GM23338 (cell line): ENCODE measurements at regions not wholly inside any gene's neighbourhood (a gene's known extent, or its start where the extent isn't known, plus 50 kb on each side); places are given as distances from the start of the nearest gene placed in this dataset.

Experiments used
- ATAC-seq: fragments of 200-7000 bp; cut with Tn5 transposase; 3 replicates; pipeline ENCODE4 v1.9.1; 2020
- DNase-seq: peaks from one replicate; pipeline ENCODE4 v3.0.0-alpha.2; 2015; ENCODE audit warnings: low spot score
- H2AFZ ChIP-seq: fragments of 200-600 bp; sonication (generic); 2 replicates; pipeline ENCODE4 v1.8.0; 2016; ENCODE audit warnings: antibody characterized with exemption, mild to moderate bottlenecking, moderate library complexity
- H3F3A ChIP-seq: fragments of 200-600 bp; sonication (generic); replicated peaks from 2 replicates; pipeline ENCODE4 v1.8.0; 2017; ENCODE audit warnings: antibody characterized with exemption, mixed run types, low read depth
- H3K27ac ChIP-seq: fragments of 200-600 bp; sonication (generic); 2 replicates; pipeline ENCODE4 v1.6.1; 2016; ENCODE audit warnings: low read depth
- H3K27me3 ChIP-seq: fragments of 200-600 bp; sonication (generic); 2 replicates; pipeline ENCODE4 v1.8.0; 2016; ENCODE audit warnings: mild to moderate bottlenecking, mixed run types, moderate library complexity; ENCODE audit not compliant: insufficient read depth
- H3K36me3 ChIP-seq: fragments of 200-600 bp; sonication (generic); 2 replicates; pipeline ENCODE4 v1.8.0; 2016; ENCODE audit warnings: mild to moderate bottlenecking; ENCODE audit not compliant: insufficient read depth
- H3K4me1 ChIP-seq: fragments of 200-600 bp; sonication (generic); 2 replicates; pipeline ENCODE4 v1.8.0; 2016; ENCODE audit warnings: mild to moderate bottlenecking, moderate library complexity; ENCODE audit not compliant: insufficient read depth
- H3K4me2 ChIP-seq: fragments of 200-600 bp; sonication (generic); 2 replicates; pipeline ENCODE4 v1.7.1; 2017; ENCODE audit warnings: mixed run types
- H3K4me3 ChIP-seq: fragments of 200-600 bp; sonication (generic); 2 replicates; pipeline ENCODE4 v1.6.1; 2016; ENCODE audit warnings: mixed run types
- H3K79me2 ChIP-seq: fragments of 200-600 bp; sonication (generic); replicated peaks from 2 replicates; pipeline ENCODE4 v1.8.0; 2017; ENCODE audit warnings: mild to moderate bottlenecking; ENCODE audit not compliant: insufficient read depth
- H3K9me2 ChIP-seq: fragments of 200-600 bp; sonication (generic); 2 replicates; pipeline ENCODE4 v1.8.0; 2017; ENCODE audit not compliant: insufficient read depth
- H4K20me1 ChIP-seq: fragments of 200-600 bp; sonication (generic); replicated peaks from 2 replicates; pipeline ENCODE4 v1.8.0; 2017; ENCODE audit warnings: mild to moderate bottlenecking; ENCODE audit not compliant: insufficient read depth
- H3K27ac Mint-ChIP-seq: 2 replicates; pipeline ENCODE4 v1.8.0; 2020; ENCODE audit warnings: inconsistent platforms, mild to moderate bottlenecking, moderate library complexity, mixed read lengths
- H3K27me3 Mint-ChIP-seq: 3 replicates; pipeline ENCODE4 v1.8.0; 2022; ENCODE audit warnings: low read depth, mild to moderate bottlenecking, moderate library complexity, mixed read lengths, inconsistent platforms; ENCODE audit not compliant: insufficient read depth, poor library complexity
- H3K36me3 Mint-ChIP-seq: 3 replicates; pipeline ENCODE4 v1.8.0; 2021; ENCODE audit warnings: low read depth, mild to moderate bottlenecking, inconsistent platforms, moderate library complexity, mixed read lengths
- H3K4me1 Mint-ChIP-seq: 3 replicates; pipeline ENCODE4 v1.8.0; 2020; ENCODE audit warnings: mild to moderate bottlenecking, inconsistent platforms, mixed read lengths
- H3K4me3 Mint-ChIP-seq: 3 replicates; pipeline ENCODE4 v1.8.0; 2021; ENCODE audit warnings: moderate library complexity, mild to moderate bottlenecking, inconsistent platforms, mixed read lengths
- H3K9me3 Mint-ChIP-seq: 3 replicates; pipeline ENCODE4 v1.8.0; 2020; ENCODE audit warnings: moderate library complexity, mild to moderate bottlenecking, inconsistent platforms, mixed read lengths
- CREB1 ChIP-seq: fragments of 250-450 bp; sonication (Bioruptor Pico); IDR thresholded peaks from 2 replicates; pipeline ENCODE4 v1.5.0; 2020; ENCODE audit warnings: low read depth, mild to moderate bottlenecking, moderate library complexity
- ETS1 ChIP-seq: IDR thresholded peaks from 2 replicates; pipeline ENCODE4 v1.6.1; 2016; ENCODE audit warnings: antibody characterized with exemption
- EZH2 ChIP-seq: fragments of 200-600 bp; sonication (generic); IDR thresholded peaks from one replicate; pipeline ENCODE4 v1.8.0; 2017; ENCODE audit warnings: antibody characterized with exemption, mild to moderate bottlenecking, low read depth; ENCODE audit not compliant: unreplicated experiment
- EZH2phosphoT487 ChIP-seq: fragments of 200-600 bp; sonication (generic); IDR thresholded peaks from one replicate; pipeline ENCODE4 v1.8.1; 2018; ENCODE audit warnings: antibody characterized with exemption; ENCODE audit not compliant: unreplicated experiment
- JUNB ChIP-seq: IDR thresholded peaks from one replicate; pipeline ENCODE4 v1.6.1; 2016; ENCODE audit warnings: antibody characterized with exemption; ENCODE audit not compliant: unreplicated experiment
- NANOG ChIP-seq: IDR thresholded peaks from 2 replicates; pipeline ENCODE4 v1.6.1; 2016; ENCODE audit warnings: antibody characterized with exemption, borderline replicate concordance
- REST ChIP-seq: IDR thresholded peaks from one replicate; pipeline ENCODE4 v1.6.1; 2018; ENCODE audit warnings: antibody characterized with exemption; ENCODE audit not compliant: unreplicated experiment
- STAT1 ChIP-seq: IDR thresholded peaks from one replicate; pipeline ENCODE4 v1.6.1; 2016; ENCODE audit warnings: antibody characterized with exemption; ENCODE audit not compliant: unreplicated experiment
- ZNF114 ChIP-seq: fragments of 250-450 bp; sonication (Bioruptor Pico); IDR thresholded peaks from 2 replicates; pipeline ENCODE4 v1.5.0; 2020; ENCODE audit warnings: mild to moderate bottlenecking, moderate library complexity
- ZNF331 ChIP-seq: fragments of 250-450 bp; sonication (Bioruptor Pico); IDR thresholded peaks from 2 replicates; pipeline ENCODE4 v1.5.0; 2020; ENCODE audit warnings: low read depth, mild to moderate bottlenecking, moderate library complexity
- TF ChIP-seq, protein P1 (sequence below): fragments of 250-450 bp; sonication (Bioruptor Pico); IDR thresholded peaks from 2 replicates; pipeline ENCODE4 v1.5.0; 2020; ENCODE audit warnings: mild to moderate bottlenecking, moderate library complexity

GRCh38 chr14:98270201-98270600 lies 1001.8 kb downstream of the BCL11B start (continued):
- TF ChIP-seq NANOG, result no peak
- TF ChIP-seq STAT1, result no peak
- TF ChIP-seq EZH2phosphoT487, result no peak

DNA sequence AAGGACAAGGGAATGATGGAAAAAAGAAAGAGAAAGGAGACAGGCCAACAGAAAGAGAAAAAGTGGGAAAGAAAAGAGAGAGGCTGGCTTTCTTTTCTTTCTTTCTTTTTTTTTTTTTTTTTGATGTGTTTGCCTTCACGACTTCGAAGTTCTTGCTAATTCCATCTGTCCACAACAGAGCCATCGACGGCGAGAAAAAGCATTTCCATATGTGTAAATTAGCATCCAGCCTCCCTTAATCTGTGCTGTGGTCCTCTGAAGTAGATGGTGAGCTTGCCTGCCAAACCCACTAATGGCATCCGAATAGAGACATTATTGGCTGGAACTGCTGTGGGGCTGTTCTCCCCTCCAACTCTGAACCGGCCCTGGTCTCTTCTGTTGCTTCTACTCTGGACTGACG lies 997.4 kb downstream of the BCL11B start:
- DNase-seq, result no peak
- H2AFZ ChIP-seq, result no peak overlapping the region
- no peaks in the 10 kb centered on the region for H3K79me2 ChIP-seq
- no peaks in the 10 kb centered on the region; the same call in 1 of the 2 replicates for H3K9me2 ChIP-seq
- Mint-ChIP-seq H3K4me1 (no peaks in the 10 kb centered on the region), H3K36me3 (0 out of 3 replicates have a peak, but pooled peaks cover 4% of the 10 kb centered on the region), H3K27me3 (no peaks in the 10 kb centered on the region), H3K9me3 (peaks cover 8% of the 10 kb centered on the region; the same call in 2 of the 3 replicates), H3K4me3 (no peak overlapping the region), H3K27ac (no peak overlapping the region)
- no peaks in the 10 kb centered on the region for H3K4me1 ChIP-seq
- H3K27me3 ChIP-seq, result no peaks in the 10 kb centered on the region
- TF ChIP-seq CREB1 (CRISPR knock-in tag) (no peak), EZH2 (no peak), JUNB (no peak), ZNF331 (CRISPR knock-in tag) (no peak)
- H3K27ac ChIP-seq, result no peak overlapping the region
- H4K20me1 ChIP-seq, result no peaks in the 10 kb centered on the region
- no peak overlapping the region for H3K4me3 ChIP-seq
- no peak for ATAC-seq
- H3K4me2 ChIP-seq, result no peak overlapping the region
- no peaks in the 10 kb centered on the region for H3K36me3 ChIP-seq
- H3F3A ChIP-seq, result no peaks in the 10 kb centered on the region

- no peaks in the 10 kb centered on the region for H3K36me3 ChIP-seq
- H3K9me3 Mint-ChIP-seq, result peaks cover 5% of the 10 kb centered on the region; the same call in 1 of the 3 replicates
- no peak overlapping the region for H3K4me2 ChIP-seq
- DNase-seq (no peak), ATAC-seq (no peak)
- H3K36me3 Mint-ChIP-seq, result no peaks in the 10 kb centered on the region
- no peak overlapping the region for H3K4me3 ChIP-seq
- H3K27me3 ChIP-seq, result no peaks in the 10 kb centered on the region
- no peak overlapping the region for H3K27ac Mint-ChIP-seq
- H3K27ac ChIP-seq, result no peak overlapping the region
- no peak overlapping the region for H2AFZ ChIP-seq
- H3K27me3 Mint-ChIP-seq, result no peaks in the 10 kb centered on the region
- H3K79me2 ChIP-seq, result no peaks in the 10 kb centered on the region
- H3K4me1 ChIP-seq, result no peaks in the 10 kb centered on the region
- no peak overlapping the region for H3K4me3 Mint-ChIP-seq
- H3F3A ChIP-seq, result no peaks in the 10 kb centered on the region
- no peaks in the 10 kb centered on the region for H3K9me2 ChIP-seq
- H3K4me1 Mint-ChIP-seq, result no peaks in the 10 kb centered on the region
- no peaks in the 10 kb centered on the region for H4K20me1 ChIP-seq
- TF ChIP-seq REST (no peak), STAT1 (no peak), ZNF114 (CRISPR knock-in tag) (no peak), JUNB (no peak), CREB1 (CRISPR knock-in tag) (no peak), ETS1 (no peak)
- TF ChIP-seq, protein P1, sequence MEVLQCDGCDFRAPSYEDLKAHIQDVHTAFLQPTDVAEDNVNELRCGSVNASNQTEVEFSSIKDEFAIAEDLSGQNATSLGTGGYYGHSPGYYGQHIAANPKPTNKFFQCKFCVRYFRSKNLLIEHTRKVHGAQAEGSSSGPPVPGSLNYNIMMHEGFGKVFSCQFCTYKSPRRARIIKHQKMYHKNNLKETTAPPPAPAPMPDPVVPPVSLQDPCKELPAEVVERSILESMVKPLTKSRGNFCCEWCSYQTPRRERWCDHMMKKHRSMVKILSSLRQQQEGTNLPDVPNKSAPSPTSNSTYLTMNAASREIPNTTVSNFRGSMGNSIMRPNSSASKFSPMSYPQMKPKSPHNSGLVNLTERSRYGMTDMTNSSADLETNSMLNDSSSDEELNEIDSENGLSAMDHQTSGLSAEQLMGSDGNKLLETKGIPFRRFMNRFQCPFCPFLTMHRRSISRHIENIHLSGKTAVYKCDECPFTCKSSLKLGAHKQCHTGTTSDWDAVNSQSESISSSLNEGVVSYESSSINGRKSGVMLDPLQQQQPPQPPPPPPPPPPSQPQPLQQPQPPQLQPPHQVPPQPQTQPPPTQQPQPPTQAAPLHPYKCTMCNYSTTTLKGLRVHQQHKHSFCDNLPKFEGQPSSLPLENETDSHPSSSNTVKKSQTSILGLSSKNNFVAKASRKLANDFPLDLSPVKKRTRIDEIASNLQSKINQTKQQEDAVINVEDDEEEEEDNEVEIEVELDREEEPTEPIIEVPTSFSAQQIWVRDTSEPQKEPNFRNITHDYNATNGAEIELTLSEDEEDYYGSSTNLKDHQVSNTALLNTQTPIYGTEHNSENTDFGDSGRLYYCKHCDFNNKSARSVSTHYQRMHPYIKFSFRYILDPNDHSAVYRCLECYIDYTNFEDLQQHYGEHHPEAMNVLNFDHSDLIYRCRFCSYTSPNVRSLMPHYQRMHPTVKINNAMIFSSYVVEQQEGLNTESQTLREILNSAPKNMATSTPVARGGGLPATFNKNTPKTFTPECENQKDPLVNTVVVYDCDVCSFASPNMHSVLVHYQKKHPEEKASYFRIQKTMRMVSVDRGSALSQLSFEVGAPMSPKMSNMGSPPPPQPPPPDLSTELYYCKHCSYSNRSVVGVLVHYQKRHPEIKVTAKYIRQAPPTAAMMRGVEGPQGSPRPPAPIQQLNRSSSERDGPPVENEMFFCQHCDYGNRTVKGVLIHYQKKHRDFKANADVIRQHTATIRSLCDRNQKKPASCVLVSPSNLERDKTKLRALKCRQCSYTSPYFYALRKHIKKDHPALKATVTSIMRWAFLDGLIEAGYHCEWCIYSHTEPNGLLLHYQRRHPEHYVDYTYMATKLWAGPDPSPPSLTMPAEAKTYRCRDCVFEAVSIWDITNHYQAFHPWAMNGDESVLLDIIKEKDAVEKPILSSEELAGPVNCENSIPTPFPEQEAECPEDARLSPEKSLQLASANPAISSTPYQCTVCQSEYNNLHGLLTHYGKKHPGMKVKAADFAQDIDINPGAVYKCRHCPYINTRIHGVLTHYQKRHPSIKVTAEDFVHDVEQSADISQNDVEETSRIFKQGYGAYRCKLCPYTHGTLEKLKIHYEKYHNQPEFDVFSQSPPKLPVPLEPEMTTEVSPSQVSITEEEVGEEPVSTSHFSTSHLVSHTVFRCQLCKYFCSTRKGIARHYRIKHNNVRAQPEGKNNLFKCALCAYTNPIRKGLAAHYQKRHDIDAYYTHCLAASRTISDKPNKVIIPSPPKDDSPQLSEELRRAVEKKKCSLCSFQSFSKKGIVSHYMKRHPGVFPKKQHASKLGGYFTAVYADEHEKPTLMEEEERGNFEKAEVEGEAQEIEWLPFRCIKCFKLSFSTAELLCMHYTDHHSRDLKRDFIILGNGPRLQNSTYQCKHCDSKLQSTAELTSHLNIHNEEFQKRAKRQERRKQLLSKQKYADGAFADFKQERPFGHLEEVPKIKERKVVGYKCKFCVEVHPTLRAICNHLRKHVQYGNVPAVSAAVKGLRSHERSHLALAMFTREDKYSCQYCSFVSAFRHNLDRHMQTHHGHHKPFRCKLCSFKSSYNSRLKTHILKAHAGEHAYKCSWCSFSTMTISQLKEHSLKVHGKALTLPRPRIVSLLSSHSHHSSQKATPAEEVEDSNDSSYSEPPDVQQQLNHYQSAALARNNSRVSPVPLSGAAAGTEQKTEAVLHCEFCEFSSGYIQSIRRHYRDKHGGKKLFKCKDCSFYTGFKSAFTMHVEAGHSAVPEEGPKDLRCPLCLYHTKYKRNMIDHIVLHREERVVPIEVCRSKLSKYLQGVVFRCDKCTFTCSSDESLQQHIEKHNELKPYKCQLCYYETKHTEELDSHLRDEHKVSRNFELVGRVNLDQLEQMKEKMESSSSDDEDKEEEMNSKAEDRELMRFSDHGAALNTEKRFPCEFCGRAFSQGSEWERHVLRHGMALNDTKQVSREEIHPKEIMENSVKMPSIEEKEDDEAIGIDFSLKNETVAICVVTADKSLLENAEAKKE, result no peak
Measured at GRCh38 chr14:98278800-98279199, 993.2 kb downstream of the BCL11B start.
